Left cardiac atrium (tissue), 4 donors: ENCODE measurements at regions not wholly inside any gene's neighbourhood (a gene's known extent, or its start where the extent isn't known, plus 50 kb on each side); places are given as distances from the start of the nearest gene placed in this dataset.
"Not testable (repeated sequence)": the region's sequence is repeated elsewhere in the genome, so short reads cannot be mapped to it uniquely, and the experiment has no call there.

Source experiments
- ATAC-seq, 2 donors: fragments of 200-7000 bp; cut with Tn5 transposase; one replicate each; pipeline ENCODE4 v1.9.1; 2020; ENCODE audit warnings: mild to moderate bottlenecking in 2 of 2, moderate library complexity in 2 of 2
- DNase-seq: peaks from one replicate; pipeline ENCODE4 v3.0.0-alpha.2; 2020
- intact Hi-C, 2 donors: fragments of 100-400 bp; cut with DNase I; formaldehyde crosslinking; loops; one replicate each; pipeline versions ENCODE4 v1.14.1 to v1.15.1; 2022 to 2023
- donor health status: DM: no; HTN: yes; CAD: no.
- donor health status: DM: no; HTN: yes; CAD: no; lungs with severe emphysema.
- donor health status: DM: yes; HTN: yes; CAD: no.
- donor health status: Dilated cardiomyopathy.

DNA sequence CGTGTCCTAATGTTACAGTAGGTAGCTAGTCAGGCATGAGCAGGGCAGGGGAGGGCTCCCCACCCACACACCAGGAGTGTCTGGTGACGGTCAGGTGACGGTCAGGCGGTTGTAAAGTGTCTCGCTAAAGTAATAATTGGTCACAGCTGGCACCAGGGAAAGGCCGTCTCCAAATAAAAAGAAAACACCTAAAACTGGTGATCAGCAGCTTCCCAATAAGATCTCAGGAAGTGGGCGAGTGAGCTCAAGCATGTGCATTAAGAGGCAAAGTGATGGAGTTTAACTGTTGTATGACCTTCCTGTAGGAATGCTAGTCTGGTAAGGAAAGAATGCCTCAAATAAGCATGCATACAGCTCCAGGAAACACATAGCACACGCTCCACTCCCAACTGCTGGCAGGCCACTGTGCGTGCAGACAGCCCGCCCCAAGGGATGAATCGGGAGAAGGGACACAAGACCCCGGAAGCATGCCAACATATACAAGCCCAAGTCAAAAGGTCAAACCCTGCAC, 177.1 kb downstream of the RNF144A start:
- DNase-seq (no peak), ATAC-seq (no peak)
- intact Hi-C loops: no loop called here

DNA sequence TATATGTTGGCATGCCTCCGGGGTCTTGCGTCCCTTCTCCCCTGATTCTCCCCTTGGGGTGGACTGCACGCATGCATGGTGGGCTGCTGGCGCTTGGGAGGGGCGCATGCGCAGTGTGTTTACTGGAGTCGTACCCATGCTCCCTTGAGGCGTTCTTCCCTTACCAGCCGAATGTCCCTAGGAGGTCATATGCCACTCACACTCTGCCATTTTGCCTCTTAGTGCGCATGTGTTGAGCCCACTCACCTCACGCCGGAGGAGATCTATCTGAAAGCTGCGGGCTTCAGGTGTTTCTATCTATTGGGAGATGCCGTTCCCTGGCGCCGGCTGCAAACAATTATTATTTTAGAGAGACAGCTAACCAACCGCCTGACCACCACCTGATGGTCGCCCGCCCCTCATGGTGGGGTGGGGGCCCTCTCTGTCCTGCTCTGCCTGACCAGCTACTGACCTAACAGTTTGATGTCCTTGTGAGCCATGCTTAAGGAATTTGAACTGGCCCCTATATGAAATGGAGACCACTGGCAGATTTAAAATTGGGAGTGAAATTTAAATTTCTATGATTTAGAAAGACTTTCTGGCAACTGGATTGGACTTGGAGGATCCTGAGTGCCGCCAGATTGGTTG, 179.6 kb downstream of the RNF144A start:
- intact Hi-C loops: no loop called here
- DNase-seq (no peak), ATAC-seq (peak; percentile 13)

DNA sequence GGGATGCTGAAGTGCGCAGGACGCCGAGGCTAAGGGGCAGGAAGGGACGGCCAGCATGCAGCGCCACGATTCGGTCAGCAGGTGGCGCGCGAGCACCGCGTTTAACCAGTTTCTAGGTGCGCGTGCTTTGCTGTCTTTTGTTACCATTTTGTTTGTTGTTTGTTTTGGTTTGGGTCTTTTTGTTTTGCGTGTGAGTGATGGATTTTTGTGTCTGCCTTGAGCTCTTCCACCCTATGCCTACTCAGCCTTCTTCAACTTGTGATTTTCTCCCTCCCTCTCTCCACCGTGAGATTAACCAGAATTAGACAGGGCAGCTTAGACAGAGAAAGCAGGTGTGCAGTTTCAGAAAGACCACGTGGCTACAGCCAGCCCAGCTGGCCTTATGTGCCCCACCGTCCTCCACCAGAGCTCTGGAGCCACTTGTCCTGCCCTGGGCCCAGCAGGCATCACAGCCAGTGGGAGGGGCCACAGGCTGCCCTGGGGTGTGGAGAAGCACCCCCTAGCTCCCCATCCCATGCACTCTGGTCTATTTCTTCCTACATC, 180.2 kb downstream of the RNF144A start:
- intact Hi-C loops: no loop called here
- ATAC-seq: peak; percentile 90 to 91
- DNase-seq: peak; percentile 75

DNA sequence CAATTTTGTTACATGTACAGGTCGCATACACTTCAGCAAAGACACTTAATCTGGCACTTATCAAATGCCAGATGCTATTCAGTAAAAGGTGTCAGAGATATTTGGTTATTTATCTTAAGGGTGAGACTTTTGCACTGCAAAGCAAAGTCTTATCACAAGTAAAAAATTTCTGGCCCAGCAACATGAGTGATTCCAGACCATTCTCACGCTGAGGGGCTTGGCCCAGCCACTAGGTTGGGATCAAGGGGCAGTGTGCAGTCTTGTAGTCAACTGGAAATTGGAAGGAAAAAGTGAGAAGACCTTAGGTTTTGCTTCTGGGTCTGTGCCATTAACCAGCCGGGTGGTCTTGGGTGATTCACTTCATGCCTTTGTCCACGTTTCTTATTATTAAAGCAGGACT, 181.6 kb downstream of the RNF144A start:
- ATAC-seq: no peak
- no peak for DNase-seq
- intact Hi-C loops: no loop called here

DNA sequence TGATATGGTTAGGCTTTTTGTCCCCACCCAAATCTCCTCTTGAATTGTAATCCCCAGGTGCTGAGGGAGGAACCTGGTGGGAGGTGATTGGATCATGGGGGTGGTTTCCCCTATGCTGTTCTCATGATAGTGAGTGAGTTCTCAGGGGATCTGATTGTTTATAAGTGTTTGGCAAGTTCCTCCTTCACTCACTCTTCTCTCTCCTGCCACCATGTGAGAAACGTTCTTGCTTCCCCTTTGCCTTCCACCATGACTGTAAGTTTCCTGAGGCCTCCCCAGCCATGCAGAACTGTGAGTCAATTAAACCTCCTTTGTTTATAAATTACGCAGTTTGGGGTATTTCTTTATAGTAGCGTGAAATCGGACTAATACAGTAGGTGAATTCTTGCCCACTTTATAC, 182.5 kb downstream of the RNF144A start:
- intact Hi-C loops, DNase-seq, ATAC-seq: not testable (repeated sequence)

DNA sequence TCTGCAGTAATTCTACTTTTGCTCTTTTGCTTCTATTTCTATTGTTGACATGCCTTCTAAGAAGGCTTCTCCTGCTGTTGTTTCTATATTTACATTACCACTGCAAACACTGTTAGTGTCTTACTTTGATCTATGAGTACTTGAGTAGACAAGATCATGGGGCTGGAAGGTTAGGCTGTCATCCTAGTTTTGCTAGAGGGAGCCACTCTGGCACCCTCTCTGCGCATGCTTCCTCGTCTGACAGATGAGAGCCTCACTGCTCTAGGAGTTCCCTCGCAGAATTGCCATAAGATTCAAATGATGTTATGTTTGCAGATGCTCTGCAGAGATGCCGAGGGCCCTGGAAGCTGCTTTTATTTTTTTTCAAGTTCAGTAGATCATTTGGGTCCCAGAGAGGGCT, 185.6 kb downstream of the RNF144A start:
- DNase-seq (no peak), ATAC-seq (no peak)
- intact Hi-C loops: no loop called here

DNA sequence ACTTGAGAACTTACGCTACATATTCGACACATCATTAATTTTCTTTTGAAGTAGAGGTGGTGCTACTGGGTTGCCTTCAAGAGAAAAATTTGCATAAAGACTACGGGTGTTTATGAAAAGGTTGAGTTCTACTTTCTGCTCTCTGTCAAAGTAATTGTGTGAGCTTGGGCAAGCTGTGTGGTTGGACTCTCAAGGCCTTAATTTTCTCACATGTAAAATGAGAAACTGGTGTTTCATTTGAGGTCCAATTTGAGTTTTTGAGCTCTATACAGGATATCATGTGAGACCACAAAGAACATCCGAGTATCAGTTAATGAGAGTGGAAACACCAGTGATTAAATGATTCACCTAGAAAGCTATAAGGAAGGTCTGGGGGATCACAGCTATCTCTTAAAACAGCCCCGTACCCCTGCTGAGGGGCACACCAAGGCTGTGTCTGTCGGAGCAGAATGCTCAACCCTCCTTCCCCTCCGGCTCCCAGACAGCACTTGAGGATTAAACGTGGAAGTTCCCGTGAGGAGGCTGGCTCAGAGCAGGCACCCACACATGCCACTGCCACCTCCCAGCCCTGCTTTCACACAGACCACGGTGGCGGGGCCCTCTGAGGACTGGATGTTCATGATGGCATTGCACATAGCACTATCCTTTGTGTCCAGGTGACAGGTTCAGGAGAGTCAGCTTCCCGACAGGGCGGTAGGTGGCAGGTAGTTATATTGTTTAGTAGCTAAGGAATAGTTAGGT, 191.8 kb downstream of the RNF144A start:
- ATAC-seq (no peak), DNase-seq (no peak)
- intact Hi-C loops: no loop called here

DNA sequence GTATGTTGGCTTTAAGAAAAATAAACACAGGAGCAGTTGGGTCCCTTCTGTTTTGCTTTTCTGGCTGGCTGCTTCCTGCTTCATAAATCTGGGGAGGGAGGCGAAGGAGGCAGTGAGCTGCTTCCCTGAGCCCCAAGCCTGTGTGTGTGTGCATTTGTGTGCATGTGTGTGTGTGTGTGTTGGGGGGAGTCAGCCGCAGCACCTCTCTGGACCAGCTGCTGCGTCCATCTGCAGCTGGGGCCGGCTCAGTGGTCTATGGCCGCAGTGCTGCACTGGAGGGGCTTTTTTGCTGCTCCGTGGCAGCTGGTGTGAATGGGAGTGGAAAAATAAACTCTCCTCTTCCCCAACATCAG, 192.3 kb downstream of the RNF144A start:
- ATAC-seq: no peak
- no peak for DNase-seq
- intact Hi-C loops: no loop called here

DNA sequence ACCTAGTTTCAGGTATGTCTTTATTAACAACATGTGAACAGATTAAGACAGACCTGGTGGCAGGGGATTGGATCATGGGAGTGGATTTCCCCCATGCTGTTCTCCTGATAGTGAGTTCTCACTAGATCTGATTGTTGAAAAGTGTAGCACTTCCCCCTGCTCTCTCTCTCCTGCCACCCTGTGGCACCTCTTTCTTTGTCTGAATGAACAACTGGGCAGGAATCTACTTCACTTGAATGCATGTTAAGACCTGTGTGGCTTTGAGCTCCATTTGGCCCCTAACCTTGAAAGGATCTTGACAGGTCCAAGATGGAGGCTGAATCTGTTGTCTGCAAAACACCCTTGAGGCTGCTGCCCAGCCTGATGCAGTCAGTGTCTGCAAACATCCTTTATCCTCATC, 194.4 kb downstream of the RNF144A start:
- ATAC-seq (no peak), DNase-seq (no peak)
- intact Hi-C loops: no loop called here

DNA sequence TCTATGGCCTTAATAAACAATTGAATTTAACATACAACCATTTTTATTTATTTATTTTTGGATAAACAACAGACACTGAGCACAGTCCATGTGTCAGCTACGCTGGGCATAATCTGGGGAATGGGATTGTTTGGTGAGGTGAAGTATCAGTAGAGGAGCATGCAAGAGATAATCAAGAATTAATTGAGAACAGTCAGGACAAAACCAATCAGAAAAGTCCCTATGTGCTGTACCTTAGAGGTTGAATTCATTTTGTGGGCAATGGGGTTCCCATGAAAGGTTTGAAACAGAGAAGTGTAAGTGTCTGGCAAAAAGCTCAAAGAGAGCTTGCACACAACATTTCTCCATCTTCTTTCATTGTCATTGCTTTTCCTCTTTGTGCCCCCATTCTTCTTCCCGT, 198.2 kb downstream of the RNF144A start:
- ATAC-seq (no peak), DNase-seq (no peak)
- intact Hi-C loops: no loop called here

DNA sequence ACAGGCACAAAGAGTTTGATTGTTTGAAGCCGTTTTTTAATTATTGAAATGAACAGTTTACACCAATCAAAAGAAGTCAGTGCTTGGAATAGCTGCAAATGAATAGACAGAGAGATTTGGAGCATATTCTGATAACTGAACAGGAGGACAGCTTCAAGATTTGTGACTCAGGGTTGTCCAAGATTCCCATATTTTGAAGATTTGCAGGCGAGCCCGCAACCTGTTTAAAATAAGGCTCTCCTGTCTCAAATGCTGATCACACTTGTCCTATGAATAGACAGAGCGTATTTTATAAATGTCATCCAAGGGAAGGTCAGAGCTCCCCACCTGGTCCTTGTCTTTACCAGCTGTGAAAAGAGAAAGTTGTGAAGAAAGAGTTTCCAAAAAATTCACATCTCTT, 198.7 kb downstream of the RNF144A start:
- intact Hi-C loops: no loop called here
- no peak for ATAC-seq
- DNase-seq: no peak

DNA sequence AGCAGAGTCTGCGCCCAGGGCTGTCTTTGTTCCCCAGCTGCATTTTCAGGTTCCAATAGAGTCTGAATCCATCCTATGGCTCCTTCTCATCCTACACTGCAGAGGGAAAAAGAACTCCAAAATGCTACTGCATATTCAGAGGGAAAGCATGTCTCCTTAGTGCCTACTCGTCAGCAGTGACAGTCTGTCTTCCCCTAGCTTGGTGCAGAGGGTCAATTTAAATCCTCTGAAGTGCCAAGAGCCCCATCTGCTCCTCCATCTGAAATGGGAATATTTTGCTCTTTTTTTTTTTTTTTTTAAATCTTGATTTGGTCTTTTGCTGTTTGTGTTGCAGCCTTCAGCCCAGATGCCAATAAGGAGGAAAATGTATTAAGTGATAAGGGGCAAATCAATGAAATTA, 199.3 kb downstream of the RNF144A start:
- ATAC-seq (no peak), DNase-seq (no peak)
- intact Hi-C loops: no loop called here

DNA sequence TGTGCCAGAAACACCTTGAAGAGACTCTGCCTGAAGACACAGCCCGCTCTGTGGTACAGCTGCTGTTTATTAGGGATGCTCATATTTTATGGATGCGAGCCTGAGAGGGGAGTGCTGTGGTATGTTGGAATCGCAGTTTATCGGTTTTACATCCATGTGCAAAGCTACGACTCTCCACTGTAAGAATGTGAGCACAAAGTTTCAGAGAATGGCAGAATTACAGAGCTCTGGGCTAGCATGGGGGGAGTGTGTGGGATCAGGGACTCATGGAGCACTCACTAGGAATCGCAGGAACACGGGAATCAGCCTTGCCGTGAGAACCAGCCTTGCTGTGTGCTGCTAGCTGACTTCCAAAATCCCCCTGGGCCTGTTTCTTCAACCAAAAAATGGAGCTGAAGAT, 199.9 kb downstream of the RNF144A start:
- ATAC-seq: no peak
- no peak for DNase-seq
- intact Hi-C loops: no loop called here

DNA sequence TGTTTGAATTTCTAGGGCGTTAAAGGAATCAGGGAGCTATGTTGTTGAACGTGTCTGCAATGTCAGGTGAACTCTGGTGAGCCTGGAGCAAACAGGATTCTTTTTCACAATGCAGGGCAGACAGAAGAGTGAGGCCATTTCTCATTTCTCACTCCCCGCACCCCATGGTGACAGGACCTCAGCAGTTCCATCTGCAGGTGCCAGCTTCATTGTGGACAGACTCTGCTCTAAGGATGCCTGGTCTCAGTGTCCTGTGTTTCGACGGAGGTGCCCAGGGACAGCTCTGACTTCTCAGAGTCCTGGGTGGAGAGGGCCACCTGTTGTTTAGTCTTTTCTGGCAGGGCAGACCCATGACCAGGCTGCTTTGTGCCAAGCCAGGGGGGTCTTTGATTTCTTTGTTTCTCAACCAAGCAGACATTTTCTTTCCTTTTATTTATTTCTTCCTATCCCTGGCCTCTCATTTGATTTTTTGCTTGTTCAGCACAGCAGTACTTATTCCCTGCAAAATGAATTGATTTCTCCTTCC, 201.5 kb downstream of the RNF144A start:
- ATAC-seq (no peak), DNase-seq (no peak)
- intact Hi-C loops: no loop called here

DNA sequence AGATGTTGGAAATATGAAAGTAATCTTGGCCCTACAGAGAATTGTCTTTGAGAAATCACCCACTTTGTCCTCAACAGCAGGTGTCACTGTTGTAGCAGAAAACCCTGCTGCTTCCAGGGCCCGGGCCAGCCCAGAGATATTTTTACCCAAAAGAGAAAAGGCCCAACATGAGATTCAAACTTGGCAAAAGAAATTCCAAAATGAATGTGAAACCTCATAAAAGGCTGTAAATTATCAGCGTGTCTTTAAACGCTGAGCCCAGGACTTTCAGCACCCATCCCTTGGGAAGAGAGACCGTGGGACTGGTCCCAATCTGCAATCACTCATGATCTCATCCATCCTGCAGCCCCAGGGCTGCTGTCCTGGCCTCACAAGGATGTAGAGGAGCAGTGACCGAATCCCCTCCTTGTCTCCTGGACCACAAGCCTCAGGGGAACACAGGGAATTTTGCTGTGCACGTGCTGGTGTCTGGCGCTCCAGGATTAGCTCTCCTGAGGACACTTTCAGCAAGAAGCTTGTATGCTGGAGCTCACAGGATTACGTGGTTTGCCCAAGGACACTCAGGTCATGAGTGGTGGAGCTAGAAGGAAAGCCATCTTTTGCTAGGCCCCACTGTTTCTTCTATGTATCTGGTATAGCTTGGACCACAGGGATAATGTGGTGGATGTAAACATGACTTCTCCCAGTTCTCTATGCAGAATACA, 202.1 kb downstream of the RNF144A start:
- no peak for DNase-seq

DNA sequence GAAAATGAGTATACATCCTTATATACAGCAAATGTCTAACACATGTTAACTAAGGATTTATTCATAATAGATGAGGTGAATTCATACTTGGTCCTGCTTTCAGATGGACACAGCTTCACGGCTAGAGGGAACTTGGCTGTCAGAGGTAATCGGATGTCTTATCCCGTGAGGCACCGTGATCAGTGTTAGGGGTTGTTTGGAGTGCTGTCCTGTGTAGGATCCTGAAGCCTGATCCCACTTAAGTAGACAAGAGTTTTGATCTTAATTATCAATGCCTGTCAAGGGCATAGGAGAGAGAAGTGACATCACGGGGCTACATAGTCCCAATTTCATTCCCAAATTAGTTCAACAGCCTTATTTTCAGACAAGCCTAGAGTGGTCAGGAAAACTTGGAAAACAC, 204.6 kb downstream of the RNF144A start:
- DNase-seq: no peak
- intact Hi-C loops: no loop called here
- ATAC-seq: no peak

More for the DNA sequence above, 202.1 kb downstream of the RNF144A start:
- intact Hi-C loops: no loop called here
- peak; percentile 44 to 70 for ATAC-seq

DNA sequence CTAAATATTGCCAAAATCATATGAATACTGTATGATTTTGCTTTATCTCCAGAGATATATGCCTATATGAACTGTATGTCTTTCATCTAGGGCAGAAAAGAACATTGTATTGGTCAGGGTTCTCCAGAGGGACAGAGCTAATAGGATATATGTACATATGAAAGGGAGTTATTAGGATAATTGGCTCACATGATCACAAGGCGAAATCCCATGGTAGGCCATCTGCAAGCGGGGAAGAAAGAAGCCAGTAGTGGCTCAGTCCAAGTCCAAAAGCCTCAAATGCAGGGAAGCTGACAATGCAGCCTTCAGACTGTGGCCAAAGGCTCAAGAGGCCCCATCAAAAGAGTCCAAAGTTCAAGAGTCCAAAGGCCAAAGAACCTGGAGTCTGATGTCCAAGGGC, 209.9 kb downstream of the RNF144A start:
- intact Hi-C loops: no loop called here
- DNase-seq (no peak), ATAC-seq (no peak)

DNA sequence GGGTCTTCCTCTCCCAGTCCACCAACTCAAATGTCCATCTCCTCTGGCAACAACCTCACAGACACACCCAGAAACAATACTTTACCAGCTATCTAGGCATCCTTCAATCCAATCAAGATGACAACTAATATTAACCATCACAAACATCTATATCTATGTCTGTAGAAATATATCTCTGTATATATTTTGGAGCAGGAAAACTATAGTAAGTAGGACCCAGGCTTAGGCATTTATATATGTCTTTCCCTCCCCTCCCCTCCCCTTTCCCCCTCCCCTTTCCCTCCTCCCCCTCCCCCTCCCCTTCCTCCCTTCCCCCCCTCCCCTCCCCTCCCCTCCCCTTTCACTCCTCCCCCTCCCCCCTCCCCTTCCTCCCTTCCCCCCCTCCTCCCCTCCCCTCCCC, 210.5 kb downstream of the RNF144A start:
- DNase-seq: no peak
- ATAC-seq: no peak
- intact Hi-C loops: no loop called here

DNA sequence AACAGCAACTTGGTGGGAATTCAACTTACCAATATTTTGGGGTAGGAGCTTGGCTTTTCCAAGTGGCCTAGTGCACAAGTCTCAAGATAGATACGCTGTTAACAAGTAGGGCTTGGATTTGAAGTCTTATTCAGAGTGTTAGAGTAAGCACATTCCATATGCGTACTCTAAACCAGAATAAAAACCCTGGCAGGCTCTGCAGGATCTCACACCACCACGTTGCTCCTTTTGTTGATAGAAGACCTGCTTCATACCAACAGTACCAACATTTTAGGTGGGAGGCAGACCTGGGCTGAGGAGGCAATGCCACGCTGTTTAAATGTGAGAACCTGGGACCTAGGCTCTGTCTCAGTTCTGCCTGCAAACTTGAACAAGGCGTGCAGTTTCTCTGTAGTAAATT, 214.0 kb downstream of the RNF144A start:
- intact Hi-C loops: no loop called here

DNA sequence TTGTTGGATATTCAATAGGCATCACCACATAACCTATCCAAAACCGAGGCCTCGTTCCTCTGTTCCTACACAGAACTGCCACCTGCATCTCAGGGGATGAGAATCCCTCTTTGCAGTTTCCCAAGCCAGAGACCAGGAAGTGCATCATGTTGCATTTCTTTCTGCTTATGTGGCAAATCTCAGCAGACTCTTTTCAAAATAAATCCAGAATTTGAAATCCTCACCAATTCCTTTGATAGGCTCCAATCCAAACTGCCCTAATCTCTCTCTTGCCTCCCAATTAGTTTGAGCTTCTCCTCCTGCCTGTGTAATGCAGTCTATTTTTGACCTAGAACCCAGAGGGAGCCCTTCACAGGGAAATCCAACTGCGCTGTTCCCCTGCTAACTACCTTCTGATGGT, 215.5 kb downstream of the RNF144A start:
- ATAC-seq: no peak
- DNase-seq: no peak
- intact Hi-C loops: no loop called here

More for the DNA sequence above, 214.0 kb downstream of the RNF144A start:
- DNase-seq (no peak), ATAC-seq (no peak)
